ENCODE measurements at regions not wholly inside any gene's neighbourhood (a gene's known extent, or its start where the extent isn't known, plus 50 kb on each side); places are given as distances from the start of the nearest gene placed in this dataset.

DNA sequence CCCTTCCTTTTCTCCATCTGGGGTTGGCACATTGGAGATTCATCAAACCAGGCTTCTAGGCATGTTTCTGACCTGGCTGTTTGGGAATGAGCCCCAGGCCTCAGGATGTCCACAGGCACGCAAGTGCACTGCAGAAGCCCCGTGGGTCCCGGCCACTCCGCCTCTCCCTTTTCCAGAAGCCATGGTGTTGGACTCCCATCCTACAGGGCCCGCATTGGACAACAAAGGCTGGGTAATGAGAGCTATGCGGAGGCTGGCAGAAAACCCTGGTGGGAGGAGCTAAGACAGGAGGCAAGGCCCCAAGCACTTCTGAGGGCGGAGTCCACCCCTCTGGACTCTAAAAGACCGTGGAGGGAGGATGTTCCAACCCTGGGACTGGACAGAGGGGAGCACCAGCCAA lies 160.6 kb downstream of the OLFM1 start:
- no peak for DNase-seq
- H3K27me3 Mint-ChIP-seq (ENCODE audit: insufficient read depth, unreplicated experiment) = peaks cover 26% of the 10 kb centered on the region

GRCh38 chr9:135248721-135249120 lies 161.3 kb downstream of the OLFM1 start:
- intact Hi-C loops (cut with micrococcal nuclease; ENCODE audit: unreplicated experiment) = loop anchor here (10.0 kb wide), 1 partner anchor 96 kb away; no protein-coding TSS in a partner anchor
- H3K36me3 Mint-ChIP-seq (ENCODE audit: insufficient read depth, unreplicated experiment) = no peaks in the 10 kb centered on the region
- POLR2A ChIA-PET = no interaction called here

More for the DNA sequence above, 160.6 kb downstream of the OLFM1 start:
- H3K4me1 Mint-ChIP-seq (ENCODE audit: low read depth, unreplicated experiment) = no peaks in the 10 kb centered on the region
- intact Hi-C loops (cut with micrococcal nuclease; ENCODE audit: unreplicated experiment) = loop anchor here (10.0 kb wide), 1 partner anchor 97 kb away; no protein-coding TSS in a partner anchor
- TF ChIP-seq, protein P1, sequence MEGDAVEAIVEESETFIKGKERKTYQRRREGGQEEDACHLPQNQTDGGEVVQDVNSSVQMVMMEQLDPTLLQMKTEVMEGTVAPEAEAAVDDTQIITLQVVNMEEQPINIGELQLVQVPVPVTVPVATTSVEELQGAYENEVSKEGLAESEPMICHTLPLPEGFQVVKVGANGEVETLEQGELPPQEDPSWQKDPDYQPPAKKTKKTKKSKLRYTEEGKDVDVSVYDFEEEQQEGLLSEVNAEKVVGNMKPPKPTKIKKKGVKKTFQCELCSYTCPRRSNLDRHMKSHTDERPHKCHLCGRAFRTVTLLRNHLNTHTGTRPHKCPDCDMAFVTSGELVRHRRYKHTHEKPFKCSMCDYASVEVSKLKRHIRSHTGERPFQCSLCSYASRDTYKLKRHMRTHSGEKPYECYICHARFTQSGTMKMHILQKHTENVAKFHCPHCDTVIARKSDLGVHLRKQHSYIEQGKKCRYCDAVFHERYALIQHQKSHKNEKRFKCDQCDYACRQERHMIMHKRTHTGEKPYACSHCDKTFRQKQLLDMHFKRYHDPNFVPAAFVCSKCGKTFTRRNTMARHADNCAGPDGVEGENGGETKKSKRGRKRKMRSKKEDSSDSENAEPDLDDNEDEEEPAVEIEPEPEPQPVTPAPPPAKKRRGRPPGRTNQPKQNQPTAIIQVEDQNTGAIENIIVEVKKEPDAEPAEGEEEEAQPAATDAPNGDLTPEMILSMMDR (IDR thresholded peaks at IDR 0.05; ENCODE audit: insufficient read depth in 1 of 2, low read depth in 1 of 2, low read length in 1 of 2, severe bottlenecking in 1 of 2, unreplicated experiment in 1 of 2) = no peak
- Histone ChIP-seq H3K27me3 (replicated peaks; ENCODE audit: control insufficient read depth, insufficient read depth, low read length) (no peaks in the 10 kb centered on the region), H3K36me3 (ENCODE audit: control insufficient read depth, insufficient read depth, low read length) (no peaks in the 10 kb centered on the region), H3K4me3 (ENCODE audit: low read depth, low read length) (no peak overlapping the region), H3K4me1 (peaks cover 8% of the 10 kb centered on the region; the same call in 1 of the 2 replicates), H3K9me3 (no peaks in the 10 kb centered on the region)
- POLR2A ChIA-PET = no interaction called here
- H3K27ac Mint-ChIP-seq (ENCODE audit: unreplicated experiment) = no peak overlapping the region
- H3K36me3 Mint-ChIP-seq (ENCODE audit: insufficient read depth, unreplicated experiment) = no peaks in the 10 kb centered on the region
- H3K4me3 Mint-ChIP-seq (ENCODE audit: unreplicated experiment) = no peak overlapping the region
- no TSS peak for BruUV-seq (replicated peaks)
- CTCF ChIA-PET = no interaction called here
- no peaks in the 10 kb centered on the region for H3K9me3 Mint-ChIP-seq (ENCODE audit: unreplicated experiment)

DNA sequence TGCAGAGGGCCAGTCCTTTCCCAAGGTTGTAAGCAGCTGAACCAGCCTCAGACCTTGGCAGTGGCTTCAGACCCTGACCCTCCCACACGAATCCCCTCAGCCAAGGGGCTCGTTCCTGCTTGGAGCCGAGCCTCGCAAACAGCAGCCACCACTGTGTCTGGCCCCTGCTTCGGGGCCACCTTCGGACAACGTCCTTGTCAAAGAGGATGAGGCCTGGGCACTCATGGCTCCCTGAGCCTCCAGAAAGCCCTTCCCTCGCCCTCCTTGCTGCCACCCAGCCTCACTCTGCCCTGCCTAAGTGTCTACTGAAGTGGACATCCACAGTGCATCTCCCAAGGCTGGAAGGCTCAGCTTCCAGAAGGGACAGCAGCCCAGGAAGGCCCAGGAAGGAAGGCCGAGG lies 161.7 kb downstream of the OLFM1 start:
- Histone ChIP-seq H3K4me1 (peaks cover 5% of the 10 kb centered on the region; the same call in 1 of the 2 replicates), H3K4me3 (ENCODE audit: low read depth, low read length) (no peak overlapping the region), H3K9me3 (no peaks in the 10 kb centered on the region), H3K27me3 (replicated peaks; ENCODE audit: control insufficient read depth, insufficient read depth, low read length) (no peaks in the 10 kb centered on the region), H3K36me3 (ENCODE audit: control insufficient read depth, insufficient read depth, low read length) (no peaks in the 10 kb centered on the region)
- Mint-ChIP-seq H3K4me3 (ENCODE audit: unreplicated experiment) (no peak overlapping the region), H3K9me3 (ENCODE audit: unreplicated experiment) (no peaks in the 10 kb centered on the region), H3K36me3 (ENCODE audit: insufficient read depth, unreplicated experiment) (no peaks in the 10 kb centered on the region), H3K27ac (ENCODE audit: unreplicated experiment) (no peak overlapping the region), H3K27me3 (ENCODE audit: insufficient read depth, unreplicated experiment) (peaks cover 21% of the 10 kb centered on the region), H3K4me1 (ENCODE audit: low read depth, unreplicated experiment) (no peaks in the 10 kb centered on the region)
- no TSS peak for BruUV-seq (replicated peaks)
- CTCF ChIA-PET = no interaction called here
- intact Hi-C loops (cut with micrococcal nuclease; ENCODE audit: unreplicated experiment) = loop anchor here (10.0 kb wide), 1 partner anchor 96 kb away; no protein-coding TSS in a partner anchor
- TF ChIP-seq, protein P1 (IDR thresholded peaks at IDR 0.05; ENCODE audit: insufficient read depth in 1 of 2, low read depth in 1 of 2, low read length in 1 of 2, severe bottlenecking in 1 of 2, unreplicated experiment in 1 of 2) = no peak
- POLR2A ChIA-PET = no interaction called here
- DNase-seq = no peak

More at GRCh38 chr9:135248721-135249120, 161.3 kb downstream of the OLFM1 start:
- Histone ChIP-seq H3K4me1 (peaks cover 8% of the 10 kb centered on the region; the same call in 1 of the 2 replicates), H3K27me3 (replicated peaks; ENCODE audit: control insufficient read depth, insufficient read depth, low read length) (no peaks in the 10 kb centered on the region), H3K9me3 (no peaks in the 10 kb centered on the region), H3K36me3 (ENCODE audit: control insufficient read depth, insufficient read depth, low read length) (no peaks in the 10 kb centered on the region), H3K4me3 (ENCODE audit: low read depth, low read length) (no peak overlapping the region)
- BruUV-seq (replicated peaks) = no TSS peak
- DNase-seq = no peak
- Mint-ChIP-seq H3K4me1 (ENCODE audit: low read depth, unreplicated experiment) (no peaks in the 10 kb centered on the region), H3K9me3 (ENCODE audit: unreplicated experiment) (no peaks in the 10 kb centered on the region), H3K27me3 (ENCODE audit: insufficient read depth, unreplicated experiment) (peaks cover 21% of the 10 kb centered on the region), H3K27ac (ENCODE audit: unreplicated experiment) (no peak overlapping the region), H3K4me3 (ENCODE audit: unreplicated experiment) (no peak overlapping the region)
- TF ChIP-seq, protein P1 (IDR thresholded peaks at IDR 0.05; ENCODE audit: insufficient read depth in 1 of 2, low read depth in 1 of 2, low read length in 1 of 2, severe bottlenecking in 1 of 2, unreplicated experiment in 1 of 2) = no peak
- CTCF ChIA-PET = no interaction called here

Measured in Caco-2 (cell line).